B cell (primary cell): ENCODE measurements at regions not wholly inside any gene's neighbourhood (a gene's known extent, or its start where the extent isn't known, plus 50 kb on each side); places are given as distances from the start of the nearest gene placed in this dataset.

ENCODE experiments used
- EZH2 ChIP-seq: IDR thresholded peaks from 2 replicates; pipeline ENCODE4 v1.6.1; 2012; ENCODE audit warnings: borderline replicate concordance, low read depth, mild to moderate bottlenecking, moderate library complexity, low read length; ENCODE audit not compliant: insufficient read depth, poor library complexity, severe bottlenecking
- TF ChIP-seq, protein P1 (sequence below): fragments of 200-600 bp; IDR thresholded peaks from one replicate; pipeline ENCODE4 v1.8.0; 2022; ENCODE audit warnings: antibody characterized with exemption, mild to moderate bottlenecking

DNA sequence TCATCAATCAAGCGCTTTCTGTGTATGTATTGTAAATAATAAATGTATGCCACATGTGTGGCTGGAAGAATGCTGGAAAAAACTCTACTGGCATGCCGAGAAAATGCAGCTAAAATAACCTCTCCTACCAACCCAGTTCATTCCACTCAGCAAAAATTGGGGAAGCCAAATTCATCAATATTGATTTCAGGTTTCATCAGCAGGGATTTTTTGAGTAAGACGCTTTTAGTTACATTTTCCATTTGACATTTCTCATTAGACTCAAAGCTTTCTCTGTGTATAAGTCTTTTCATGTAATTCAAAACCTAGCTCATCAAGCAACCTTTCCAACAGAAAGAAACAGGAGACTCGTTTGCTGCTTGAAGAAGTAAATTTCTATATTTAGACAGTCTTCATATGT, 338.1 kb downstream of the DMRT2 start:
- TF ChIP-seq, protein P1, sequence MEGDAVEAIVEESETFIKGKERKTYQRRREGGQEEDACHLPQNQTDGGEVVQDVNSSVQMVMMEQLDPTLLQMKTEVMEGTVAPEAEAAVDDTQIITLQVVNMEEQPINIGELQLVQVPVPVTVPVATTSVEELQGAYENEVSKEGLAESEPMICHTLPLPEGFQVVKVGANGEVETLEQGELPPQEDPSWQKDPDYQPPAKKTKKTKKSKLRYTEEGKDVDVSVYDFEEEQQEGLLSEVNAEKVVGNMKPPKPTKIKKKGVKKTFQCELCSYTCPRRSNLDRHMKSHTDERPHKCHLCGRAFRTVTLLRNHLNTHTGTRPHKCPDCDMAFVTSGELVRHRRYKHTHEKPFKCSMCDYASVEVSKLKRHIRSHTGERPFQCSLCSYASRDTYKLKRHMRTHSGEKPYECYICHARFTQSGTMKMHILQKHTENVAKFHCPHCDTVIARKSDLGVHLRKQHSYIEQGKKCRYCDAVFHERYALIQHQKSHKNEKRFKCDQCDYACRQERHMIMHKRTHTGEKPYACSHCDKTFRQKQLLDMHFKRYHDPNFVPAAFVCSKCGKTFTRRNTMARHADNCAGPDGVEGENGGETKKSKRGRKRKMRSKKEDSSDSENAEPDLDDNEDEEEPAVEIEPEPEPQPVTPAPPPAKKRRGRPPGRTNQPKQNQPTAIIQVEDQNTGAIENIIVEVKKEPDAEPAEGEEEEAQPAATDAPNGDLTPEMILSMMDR = no peak
- no peak for TF ChIP-seq EZH2
